ENCODE measurements at regions not wholly inside any gene's neighbourhood (a gene's known extent, or its start where the extent isn't known, plus 50 kb on each side); places are given as distances from the start of the nearest gene placed in this dataset.

DNA sequence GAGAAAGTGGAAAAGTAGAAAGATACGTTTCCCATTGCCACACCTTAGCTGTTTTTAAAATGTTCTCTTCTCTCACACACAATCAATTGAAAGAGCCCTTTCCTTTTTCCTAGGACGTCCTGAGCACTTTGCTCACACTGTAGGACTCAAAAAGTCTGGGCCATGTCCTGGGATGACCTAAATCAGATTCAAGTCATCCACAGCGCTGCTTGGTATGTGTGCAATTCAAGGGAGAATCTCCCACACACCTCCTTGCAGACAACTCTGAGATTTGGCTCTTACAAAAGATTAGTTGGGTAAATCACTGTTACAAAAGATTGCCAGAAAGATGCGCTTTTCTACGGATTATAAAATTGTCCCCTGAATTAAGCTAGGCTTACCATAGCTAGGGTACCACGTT lies 130.1 kb downstream of the RNASET2 start:
- intact Hi-C loops (cut with DNase I): no loop called here
- Histone ChIP-seq H3K27ac (ENCODE audit: low read depth in 2 of 2, low read length in 2 of 2) (no peak overlapping the region), H3K4me3 (ENCODE audit: low read length in 3 of 3) (no peak overlapping the region), H3K9me3 (ENCODE audit: control insufficient read depth in 2 of 3, insufficient read depth in 1 of 3, low read length in 3 of 3) (no peaks in the 10 kb centered on the region), H3K27me3 (ENCODE audit: control insufficient read depth, insufficient read depth, low read length) (no peaks in the 10 kb centered on the region), H3K4me1 (ENCODE audit: control insufficient read depth in 2 of 3, insufficient read depth in 2 of 3, low read depth in 1 of 3, low read length in 3 of 3) (no peaks in the 10 kb centered on the region), H3K36me3 (ENCODE audit: control insufficient read depth in 2 of 3, insufficient read depth in 3 of 3, low read length in 3 of 3) (no peaks in the 10 kb centered on the region), H3K9ac (ENCODE audit: low read length in 3 of 3) (no peak overlapping the region)
- TF ChIP-seq, protein P1, sequence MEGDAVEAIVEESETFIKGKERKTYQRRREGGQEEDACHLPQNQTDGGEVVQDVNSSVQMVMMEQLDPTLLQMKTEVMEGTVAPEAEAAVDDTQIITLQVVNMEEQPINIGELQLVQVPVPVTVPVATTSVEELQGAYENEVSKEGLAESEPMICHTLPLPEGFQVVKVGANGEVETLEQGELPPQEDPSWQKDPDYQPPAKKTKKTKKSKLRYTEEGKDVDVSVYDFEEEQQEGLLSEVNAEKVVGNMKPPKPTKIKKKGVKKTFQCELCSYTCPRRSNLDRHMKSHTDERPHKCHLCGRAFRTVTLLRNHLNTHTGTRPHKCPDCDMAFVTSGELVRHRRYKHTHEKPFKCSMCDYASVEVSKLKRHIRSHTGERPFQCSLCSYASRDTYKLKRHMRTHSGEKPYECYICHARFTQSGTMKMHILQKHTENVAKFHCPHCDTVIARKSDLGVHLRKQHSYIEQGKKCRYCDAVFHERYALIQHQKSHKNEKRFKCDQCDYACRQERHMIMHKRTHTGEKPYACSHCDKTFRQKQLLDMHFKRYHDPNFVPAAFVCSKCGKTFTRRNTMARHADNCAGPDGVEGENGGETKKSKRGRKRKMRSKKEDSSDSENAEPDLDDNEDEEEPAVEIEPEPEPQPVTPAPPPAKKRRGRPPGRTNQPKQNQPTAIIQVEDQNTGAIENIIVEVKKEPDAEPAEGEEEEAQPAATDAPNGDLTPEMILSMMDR (IDR thresholded peaks at IDR 0.05; ENCODE audit: borderline replicate concordance, extremely low read depth, insufficient read depth): no peak
- no peak for FAIRE-seq
- no peak for DNase-seq

DNA sequence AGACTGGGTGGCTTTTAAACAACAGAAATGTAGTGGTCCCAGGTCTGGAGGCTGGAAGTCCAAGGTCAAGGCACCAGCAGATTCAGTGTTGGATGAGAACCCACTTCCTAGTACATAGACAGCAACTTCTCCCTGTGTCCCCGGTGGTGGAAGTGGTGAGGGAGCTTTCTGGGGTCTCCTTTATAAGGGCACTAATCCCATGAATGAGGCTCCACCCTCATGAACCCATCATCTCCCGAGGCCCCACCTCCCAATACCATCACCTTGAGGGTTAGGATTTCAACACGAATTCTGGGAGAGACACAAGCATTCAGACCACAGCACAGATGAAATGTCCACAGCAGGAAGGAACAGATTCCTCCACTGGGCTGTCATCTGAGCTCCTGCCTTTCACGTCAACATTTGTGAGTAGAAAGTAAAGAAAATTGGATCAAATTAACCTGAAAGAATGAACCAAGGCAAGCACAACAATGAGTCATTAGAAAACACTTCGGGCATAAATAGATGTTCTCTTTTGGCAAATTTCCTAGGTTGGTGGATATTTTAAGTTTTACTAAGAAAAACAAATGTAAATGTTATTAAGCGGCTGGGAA lies 130.7 kb downstream of the RNASET2 start:
- no peak overlapping the region for H3K4me3 ChIP-seq (ENCODE audit: low read length in 3 of 3)
- no peaks in the 10 kb centered on the region for H3K27me3 ChIP-seq (ENCODE audit: control insufficient read depth, insufficient read depth, low read length)
- DNase-seq: no peak
- no peak overlapping the region for H3K9ac ChIP-seq (ENCODE audit: low read length in 3 of 3)
- no peaks in the 10 kb centered on the region for H3K9me3 ChIP-seq (ENCODE audit: control insufficient read depth in 2 of 3, insufficient read depth in 1 of 3, low read length in 3 of 3)
- H3K36me3 ChIP-seq (ENCODE audit: control insufficient read depth in 2 of 3, insufficient read depth in 3 of 3, low read length in 3 of 3): no peaks in the 10 kb centered on the region
- no peak for FAIRE-seq
- no peak overlapping the region for H3K27ac ChIP-seq (ENCODE audit: low read depth in 2 of 2, low read length in 2 of 2)
- H3K4me1 ChIP-seq (ENCODE audit: control insufficient read depth in 2 of 3, insufficient read depth in 2 of 3, low read depth in 1 of 3, low read length in 3 of 3): no peaks in the 10 kb centered on the region
- intact Hi-C loops (cut with DNase I): no loop called here
- TF ChIP-seq, protein P1 (IDR thresholded peaks at IDR 0.05; ENCODE audit: borderline replicate concordance, extremely low read depth, insufficient read depth): no peak

DNA sequence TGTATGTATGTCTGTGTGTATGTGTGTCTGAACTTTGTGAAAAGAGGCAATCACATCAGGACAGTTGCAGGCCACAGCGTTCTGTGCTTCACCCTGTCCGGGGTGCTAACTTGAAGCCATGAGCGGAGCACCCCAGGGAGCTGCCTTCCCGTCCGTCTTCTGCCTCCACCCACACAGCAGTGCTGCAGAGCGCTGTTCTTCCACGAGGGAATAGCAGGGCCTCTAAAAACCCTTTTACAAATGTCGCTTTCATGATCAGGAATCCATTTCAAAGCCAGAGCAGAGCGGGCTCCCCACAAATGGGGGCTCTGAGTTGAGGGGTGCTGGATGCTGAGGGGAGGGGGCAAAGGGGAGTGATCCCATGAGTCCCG lies 131.5 kb downstream of the RNASET2 start:
- DNase-seq: no peak
- FAIRE-seq: no peak
- no peak overlapping the region for H3K9ac ChIP-seq (ENCODE audit: low read length in 3 of 3)
- no peaks in the 10 kb centered on the region for H3K36me3 ChIP-seq (ENCODE audit: control insufficient read depth in 2 of 3, insufficient read depth in 3 of 3, low read length in 3 of 3)
- H3K27ac ChIP-seq (ENCODE audit: low read depth in 2 of 2, low read length in 2 of 2): no peak overlapping the region
- TF ChIP-seq, protein P1 (IDR thresholded peaks at IDR 0.05; ENCODE audit: borderline replicate concordance, extremely low read depth, insufficient read depth): no peak
- no peaks in the 10 kb centered on the region for H3K27me3 ChIP-seq (ENCODE audit: control insufficient read depth, insufficient read depth, low read length)
- H3K4me3 ChIP-seq (ENCODE audit: low read length in 3 of 3): no peak overlapping the region
- H3K4me1 ChIP-seq (ENCODE audit: control insufficient read depth in 2 of 3, insufficient read depth in 2 of 3, low read depth in 1 of 3, low read length in 3 of 3): no peaks in the 10 kb centered on the region
- no peaks in the 10 kb centered on the region for H3K9me3 ChIP-seq (ENCODE audit: control insufficient read depth in 2 of 3, insufficient read depth in 1 of 3, low read length in 3 of 3)
- intact Hi-C loops (cut with DNase I): no loop called here

Data from kidney (tissue), 13 donors.